IPS-20b (cell line): ENCODE measurements at regions not wholly inside any gene's neighbourhood (a gene's known extent, or its start where the extent isn't known, plus 50 kb on each side); places are given as distances from the start of the nearest gene placed in this dataset.

Experiments used
- H3K27ac ChIP-seq: one replicate; pipeline ENCODE4 v1.5.1; 2013; ENCODE audit warnings: low read length
- H3K27me3 ChIP-seq: 2 replicates; pipeline ENCODE4 v1.6.1; 2013; ENCODE audit warnings: mild to moderate bottlenecking, low read length, inconsistent platforms; ENCODE audit not compliant: insufficient read depth
- H3K36me3 ChIP-seq: 2 replicates; pipeline ENCODE4 v1.6.1; 2013; ENCODE audit warnings: low read depth, mild to moderate bottlenecking, inconsistent platforms, low read length, moderate library complexity; ENCODE audit not compliant: insufficient read depth
- H3K4me1 ChIP-seq: 2 replicates; pipeline ENCODE4 v1.6.1; 2013; ENCODE audit warnings: mild to moderate bottlenecking, control low read depth, inconsistent platforms, low read length, moderate library complexity; ENCODE audit not compliant: insufficient read depth
- H3K4me3 ChIP-seq: 2 replicates; pipeline ENCODE4 v1.5.1; 2013; ENCODE audit warnings: mild to moderate bottlenecking, low read length, inconsistent platforms
- H3K9ac ChIP-seq: 2 replicates; pipeline ENCODE4 v1.6.1; 2013; ENCODE audit warnings: low read depth, mild to moderate bottlenecking, inconsistent platforms, low read length, moderate library complexity
- H3K9me3 ChIP-seq: 2 replicates; pipeline ENCODE4 v1.6.1; 2013; ENCODE audit warnings: mild to moderate bottlenecking, low read depth, low read length, inconsistent platforms; ENCODE audit not compliant: insufficient read depth

DNA sequence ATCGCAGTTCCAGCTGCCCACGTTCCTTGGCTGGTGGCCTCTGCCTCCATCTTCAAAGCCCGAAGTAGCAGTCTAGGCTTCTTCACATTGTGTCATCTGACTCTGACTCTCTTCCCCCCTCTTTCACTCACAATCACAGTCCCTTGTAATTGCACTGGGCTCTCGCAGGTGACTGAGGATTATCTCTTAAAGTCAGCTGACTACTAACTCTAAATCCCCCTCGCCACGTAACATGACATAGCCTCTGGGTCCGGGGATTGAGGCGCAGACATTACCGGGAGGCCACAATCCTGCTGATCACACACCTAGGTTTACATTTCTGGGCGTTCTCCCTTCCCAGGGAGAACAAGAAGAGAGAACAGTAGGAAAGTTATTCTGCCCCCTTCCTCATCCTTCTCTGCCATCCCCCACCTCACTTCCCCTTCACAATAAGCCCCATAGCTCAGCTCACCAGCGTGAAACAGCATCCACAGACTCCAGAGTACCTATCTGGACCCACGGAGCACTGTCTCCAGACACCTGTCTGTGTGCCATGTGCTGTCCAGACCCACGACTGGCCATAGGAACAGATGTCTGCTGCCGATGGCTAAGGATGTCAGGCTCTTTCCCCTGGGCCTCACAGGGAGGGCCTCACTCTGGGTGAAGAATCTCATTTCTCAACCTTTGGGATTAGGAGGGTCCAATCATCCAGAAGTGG, 64.3 kb upstream of the FZD7 start:
- no peaks in the 10 kb centered on the region for H3K9me3 ChIP-seq

GRCh38 chr2:201969938-201970785, 63.5 kb upstream of the FZD7 start:
- H3K36me3 ChIP-seq, result peaks cover 6% of the 10 kb centered on the region; the same call in 1 of the 2 replicates
- no peaks in the 10 kb centered on the region for H3K9me3 ChIP-seq
- no peaks in the 10 kb centered on the region for H3K27me3 ChIP-seq
- H3K4me3 ChIP-seq, result peak overlapping the region; percentile 6; the same call in 1 of the 2 replicates
- no peak overlapping the region for H3K27ac ChIP-seq
- no peak overlapping the region for H3K9ac ChIP-seq
- H3K4me1 ChIP-seq, result peaks cover 24% of the 10 kb centered on the region

More for the DNA sequence above, 64.3 kb upstream of the FZD7 start:
- Histone ChIP-seq H3K9ac (no peak overlapping the region), H3K4me1 (peaks cover 24% of the 10 kb centered on the region), H3K36me3 (peaks cover 10% of the 10 kb centered on the region; the same call in 1 of the 2 replicates), H3K27me3 (no peaks in the 10 kb centered on the region), H3K27ac (no peak overlapping the region), H3K4me3 (no peak overlapping the region)

DNA sequence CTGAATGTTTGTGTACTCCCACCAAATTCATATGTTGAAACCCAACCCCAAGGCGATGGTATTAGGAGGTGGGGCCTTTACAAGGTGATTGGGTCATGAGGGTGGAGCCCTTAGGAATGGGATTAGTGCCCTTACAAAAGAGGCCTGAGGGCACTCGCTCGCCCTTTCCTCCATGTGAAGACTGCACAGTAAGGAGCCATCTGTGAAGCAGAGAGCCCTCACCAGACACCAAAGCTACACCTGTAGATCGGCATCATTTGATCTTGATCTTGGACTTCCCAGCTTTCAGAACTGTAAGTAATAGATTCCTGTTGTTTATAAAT, 62.9 kb upstream of the FZD7 start:
- Histone ChIP-seq H3K27ac (no peak overlapping the region), H3K4me3 (peak overlapping the region; percentile 62; the same call in 1 of the 2 replicates), H3K9ac (no peak overlapping the region), H3K4me1 (peaks cover 24% of the 10 kb centered on the region), H3K36me3 (no peaks in the 10 kb centered on the region), H3K9me3 (no peaks in the 10 kb centered on the region), H3K27me3 (no peaks in the 10 kb centered on the region)

DNA sequence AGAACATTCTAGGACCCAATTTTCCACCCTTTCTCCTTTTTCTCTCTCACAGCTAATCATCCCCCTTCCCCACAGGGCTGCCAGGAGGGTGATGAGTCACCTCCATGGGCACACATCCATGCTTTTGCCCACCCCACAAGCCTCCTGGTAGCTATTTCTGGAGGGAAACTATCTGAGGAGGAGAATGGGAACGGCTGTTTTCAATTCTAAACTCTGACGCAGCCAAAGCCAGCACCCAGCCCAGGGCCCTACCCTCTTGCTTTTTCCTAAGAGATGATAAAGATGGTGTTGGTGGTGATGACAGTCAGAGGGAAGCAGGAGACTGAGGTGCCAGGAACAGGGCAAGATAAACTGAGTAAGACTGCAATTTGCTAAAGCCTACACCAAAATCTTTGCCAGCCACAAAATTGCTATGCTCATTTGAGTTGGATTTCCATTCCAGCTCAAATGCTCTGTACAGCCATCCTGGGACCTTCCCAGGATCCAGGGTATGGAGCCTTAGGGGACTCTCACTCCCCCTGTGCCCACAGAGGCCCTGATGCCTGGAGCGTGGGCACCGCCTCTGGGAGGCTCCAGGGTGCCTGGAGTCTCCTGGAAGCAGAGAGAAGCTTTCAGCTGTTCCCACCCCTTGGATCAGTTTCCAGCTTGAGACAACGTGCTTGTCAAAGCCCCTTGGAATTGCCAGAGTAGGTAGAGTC, 62.0 kb upstream of the FZD7 start:
- Histone ChIP-seq H3K4me3 (peak overlapping the region; percentile 62), H3K9me3 (no peaks in the 10 kb centered on the region), H3K27ac (peak overlapping the region; percentile 91), H3K36me3 (no peaks in the 10 kb centered on the region), H3K4me1 (peaks cover 24% of the 10 kb centered on the region), H3K9ac (peak overlapping the region; percentile 84), H3K27me3 (no peaks in the 10 kb centered on the region)

GRCh38 chr2:201972621-201973255, 60.9 kb upstream of the FZD7 start:
- Histone ChIP-seq H3K9ac (peak overlapping the region; percentile 84; the same call in 1 of the 2 replicates), H3K27me3 (no peaks in the 10 kb centered on the region), H3K27ac (peak overlapping the region; percentile 91), H3K4me1 (peaks cover 31% of the 10 kb centered on the region), H3K36me3 (no peaks in the 10 kb centered on the region), H3K4me3 (peak overlapping the region; percentile 62), H3K9me3 (no peaks in the 10 kb centered on the region)

DNA sequence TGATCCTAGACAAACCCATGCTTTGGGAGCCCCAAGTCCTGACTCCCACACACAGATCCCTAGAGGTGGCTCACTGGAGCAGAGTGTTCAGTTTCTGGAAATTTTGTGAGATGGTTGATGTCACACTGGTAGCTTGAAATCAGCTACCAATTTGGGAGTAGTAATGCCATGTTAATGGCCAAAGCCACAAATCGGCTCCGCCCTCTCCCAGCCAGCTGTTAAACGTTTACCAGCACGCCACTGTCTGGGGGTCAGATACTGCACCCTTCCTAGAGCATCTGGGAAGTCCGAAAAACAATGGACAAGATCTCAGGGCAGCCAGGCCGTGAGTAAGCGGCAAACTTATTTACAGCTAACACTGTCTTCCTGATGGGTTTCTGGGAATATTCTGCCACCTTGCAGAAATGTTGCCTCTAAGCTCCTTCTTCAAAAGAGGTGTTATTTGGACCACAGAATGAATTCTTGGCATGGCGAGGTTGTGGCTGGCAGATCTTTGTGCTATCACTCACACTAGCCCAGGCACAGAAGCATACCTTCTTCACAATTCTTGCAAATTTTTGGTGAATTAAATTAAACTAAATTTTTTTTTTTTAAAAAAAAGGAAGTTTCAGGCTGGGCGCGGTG, 60.2 kb upstream of the FZD7 start:
- Histone ChIP-seq H3K4me3 (peak overlapping the region; percentile 16; the same call in 1 of the 2 replicates), H3K9ac (peak overlapping the region; percentile 55), H3K36me3 (no peaks in the 10 kb centered on the region), H3K9me3 (no peaks in the 10 kb centered on the region), H3K27ac (peak overlapping the region; percentile 43), H3K4me1 (peaks cover 38% of the 10 kb centered on the region), H3K27me3 (no peaks in the 10 kb centered on the region)

DNA sequence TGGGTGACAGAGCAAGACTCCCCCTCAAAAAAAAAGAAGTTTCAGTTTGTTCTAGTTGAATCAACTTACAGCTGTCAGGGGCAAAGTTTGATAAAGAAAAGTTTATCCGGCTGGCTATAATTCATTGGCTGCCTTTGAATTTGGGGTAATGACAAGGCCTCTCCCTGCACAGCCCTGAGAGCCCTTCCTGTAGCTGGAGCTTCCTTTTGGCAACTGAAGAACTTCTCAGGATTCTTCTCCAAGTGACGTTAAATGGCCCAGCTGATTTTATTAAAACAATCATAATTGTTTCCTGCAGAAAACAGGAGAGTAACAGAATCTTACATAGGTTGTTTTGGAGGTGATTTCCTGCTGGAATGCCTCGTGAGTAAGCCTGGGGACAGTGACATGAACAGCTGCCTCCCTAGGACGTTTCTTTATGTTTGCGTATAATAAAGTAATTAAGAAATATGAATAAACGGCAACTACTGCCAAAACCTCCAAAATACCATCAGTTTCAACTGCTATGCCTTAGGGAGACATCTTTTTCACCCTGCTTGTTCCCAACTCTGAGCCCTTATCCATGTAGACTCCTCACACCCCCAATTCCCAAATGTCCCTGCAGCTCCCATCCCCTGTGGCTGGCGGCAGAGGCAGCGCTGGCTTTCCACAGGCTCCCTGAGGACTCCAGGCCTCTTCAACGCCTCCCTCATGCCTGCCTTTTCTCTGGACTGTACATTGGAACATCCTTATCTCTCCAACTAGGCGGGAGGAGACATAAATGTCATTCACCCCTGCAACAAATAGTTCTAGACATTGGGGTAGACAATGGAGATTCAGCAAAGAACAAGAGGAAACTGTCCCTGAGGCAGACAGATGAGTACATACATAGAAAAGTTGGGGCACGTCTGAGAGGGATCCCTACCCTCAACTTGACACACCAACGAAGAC, 59.2 kb upstream of the FZD7 start:
- no peak overlapping the region for H3K9ac ChIP-seq
- no peaks in the 10 kb centered on the region for H3K36me3 ChIP-seq
- no peak overlapping the region for H3K27ac ChIP-seq
- H3K4me3 ChIP-seq, result no peak overlapping the region
- H3K27me3 ChIP-seq, result no peaks in the 10 kb centered on the region
- H3K9me3 ChIP-seq, result no peaks in the 10 kb centered on the region
- H3K4me1 ChIP-seq, result peaks cover 44% of the 10 kb centered on the region

DNA sequence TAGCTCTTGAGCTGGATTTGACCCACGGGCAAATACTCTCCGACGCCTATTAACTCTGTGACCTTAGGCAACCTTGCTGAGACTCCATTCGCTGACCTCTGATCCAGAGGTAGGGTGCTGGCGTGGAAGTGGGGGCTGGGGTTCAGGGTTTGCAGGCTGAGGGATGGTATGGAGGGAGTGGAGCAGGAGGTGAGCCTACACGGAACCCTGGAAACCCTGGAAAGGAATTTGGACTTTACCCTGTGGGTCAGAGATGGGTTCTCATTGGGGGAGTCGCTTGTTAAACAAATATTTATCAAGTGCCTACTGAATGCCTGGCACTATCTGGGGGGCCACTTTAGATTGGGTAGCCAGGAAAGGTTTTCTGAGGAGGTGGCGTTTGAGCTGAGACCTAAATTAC, 58.2 kb upstream of the FZD7 start:
- Histone ChIP-seq H3K9ac (no peak overlapping the region), H3K4me1 (peaks cover 44% of the 10 kb centered on the region), H3K27ac (no peak overlapping the region), H3K4me3 (no peak overlapping the region), H3K9me3 (no peaks in the 10 kb centered on the region), H3K27me3 (no peaks in the 10 kb centered on the region), H3K36me3 (no peaks in the 10 kb centered on the region)

GRCh38 chr2:201975964-201976612, 57.6 kb upstream of the FZD7 start:
- no peak overlapping the region for H3K4me3 ChIP-seq
- H3K9me3 ChIP-seq, result no peaks in the 10 kb centered on the region
- H3K27me3 ChIP-seq, result no peaks in the 10 kb centered on the region
- H3K4me1 ChIP-seq, result peaks cover 43% of the 10 kb centered on the region
- H3K9ac ChIP-seq, result no peak overlapping the region
- no peaks in the 10 kb centered on the region for H3K36me3 ChIP-seq
- H3K27ac ChIP-seq, result no peak overlapping the region

DNA sequence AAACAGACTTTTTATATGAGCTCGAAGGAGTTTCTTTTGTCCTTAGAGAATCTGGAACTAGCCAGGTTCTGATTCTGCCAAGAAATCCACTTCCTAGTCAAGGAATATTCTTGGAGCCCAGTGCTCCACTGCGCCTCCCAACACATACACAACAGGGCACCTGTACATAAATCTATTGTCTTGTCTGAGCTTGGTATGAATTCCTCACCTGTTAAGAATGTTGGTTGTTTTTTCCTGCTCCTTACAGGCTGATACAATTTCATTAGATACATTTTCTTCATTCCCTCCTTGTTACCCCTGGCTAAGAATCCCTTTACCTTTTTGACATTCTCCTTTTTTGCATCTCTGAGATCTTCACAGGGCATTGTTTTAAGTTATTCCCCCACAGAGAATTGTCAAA, 56.0 kb upstream of the FZD7 start:
- Histone ChIP-seq H3K27ac (no peak overlapping the region), H3K9ac (peak overlapping the region; percentile 39; the same call in 1 of the 2 replicates), H3K27me3 (no peaks in the 10 kb centered on the region), H3K9me3 (no peaks in the 10 kb centered on the region), H3K4me1 (peaks cover 28% of the 10 kb centered on the region), H3K36me3 (no peaks in the 10 kb centered on the region), H3K4me3 (no peak overlapping the region)
